DND-41 (cell line): ENCODE measurements at regions not wholly inside any gene's neighbourhood (a gene's known extent, or its start where the extent isn't known, plus 50 kb on each side); places are given as distances from the start of the nearest gene placed in this dataset.

Experiments
- EZH2 ChIP-seq: IDR thresholded peaks from 3 replicates; pipeline ENCODE4 v1.6.1; 2012; ENCODE audit warnings: borderline replicate concordance, low read depth, mild to moderate bottlenecking, moderate library complexity, low read length, inconsistent platforms; ENCODE audit not compliant: severe bottlenecking
- TF ChIP-seq, protein P1 (sequence below): IDR thresholded peaks from 2 replicates; pipeline ENCODE4 v1.5.1; 2012; ENCODE audit warnings: borderline replicate concordance, low read length, moderate library complexity, mild to moderate bottlenecking; ENCODE audit not compliant: poor library complexity, severe bottlenecking; ENCODE audit errors: extremely low read depth

DNA sequence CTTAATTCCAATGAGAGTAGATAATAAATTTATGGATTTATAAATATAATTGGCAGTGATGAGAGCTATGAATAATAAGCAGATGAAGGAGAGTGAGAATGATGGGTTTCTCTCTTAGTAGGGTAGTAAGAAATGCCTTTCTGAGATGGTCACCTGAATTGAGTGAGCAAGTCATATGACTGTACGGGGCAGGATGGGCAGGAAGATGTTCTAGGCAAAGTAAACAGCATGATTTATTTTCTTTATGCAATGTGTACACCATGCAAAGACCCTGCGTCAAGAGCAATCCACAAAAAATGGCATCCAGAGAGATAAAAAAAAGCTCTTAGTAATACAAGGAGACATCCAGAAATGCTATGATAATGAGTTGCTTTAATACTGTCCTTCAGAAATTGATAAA is 409.9 kb downstream of the HLX start:
- TF ChIP-seq, protein P1, sequence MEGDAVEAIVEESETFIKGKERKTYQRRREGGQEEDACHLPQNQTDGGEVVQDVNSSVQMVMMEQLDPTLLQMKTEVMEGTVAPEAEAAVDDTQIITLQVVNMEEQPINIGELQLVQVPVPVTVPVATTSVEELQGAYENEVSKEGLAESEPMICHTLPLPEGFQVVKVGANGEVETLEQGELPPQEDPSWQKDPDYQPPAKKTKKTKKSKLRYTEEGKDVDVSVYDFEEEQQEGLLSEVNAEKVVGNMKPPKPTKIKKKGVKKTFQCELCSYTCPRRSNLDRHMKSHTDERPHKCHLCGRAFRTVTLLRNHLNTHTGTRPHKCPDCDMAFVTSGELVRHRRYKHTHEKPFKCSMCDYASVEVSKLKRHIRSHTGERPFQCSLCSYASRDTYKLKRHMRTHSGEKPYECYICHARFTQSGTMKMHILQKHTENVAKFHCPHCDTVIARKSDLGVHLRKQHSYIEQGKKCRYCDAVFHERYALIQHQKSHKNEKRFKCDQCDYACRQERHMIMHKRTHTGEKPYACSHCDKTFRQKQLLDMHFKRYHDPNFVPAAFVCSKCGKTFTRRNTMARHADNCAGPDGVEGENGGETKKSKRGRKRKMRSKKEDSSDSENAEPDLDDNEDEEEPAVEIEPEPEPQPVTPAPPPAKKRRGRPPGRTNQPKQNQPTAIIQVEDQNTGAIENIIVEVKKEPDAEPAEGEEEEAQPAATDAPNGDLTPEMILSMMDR, result no peak
- no peak for TF ChIP-seq EZH2
